ENCODE measurements at regions not wholly inside any gene's neighbourhood (a gene's known extent, or its start where the extent isn't known, plus 50 kb on each side); places are given as distances from the start of the nearest gene placed in this dataset.

DNA sequence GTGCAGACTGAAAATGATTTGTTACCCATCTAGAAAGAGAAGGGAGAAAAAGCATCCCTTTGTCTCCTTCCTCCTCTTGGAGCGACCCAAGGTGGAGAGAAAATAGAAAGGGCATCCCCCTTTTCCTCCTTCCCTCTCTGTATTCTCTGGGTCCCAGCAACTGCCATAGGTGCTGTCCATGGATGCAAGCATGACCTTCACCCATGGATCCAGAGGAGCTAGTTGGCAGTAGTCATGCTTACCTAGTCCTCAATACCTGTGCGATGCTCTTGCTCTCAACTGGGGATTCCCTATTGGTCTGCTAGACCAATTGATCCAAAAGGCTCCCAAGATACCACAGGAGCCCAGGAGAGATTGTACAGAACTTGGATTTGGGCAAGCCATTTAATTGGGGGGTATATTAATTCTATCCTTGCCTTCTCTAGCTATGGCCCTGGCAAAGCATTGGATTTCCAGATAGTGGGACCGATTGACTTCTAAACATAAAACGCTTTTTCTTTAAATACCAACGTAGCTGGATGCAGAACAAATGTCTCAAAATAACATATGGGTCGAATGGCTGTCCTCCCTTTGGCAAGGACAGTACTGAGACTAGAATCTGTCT is 547.8 kb upstream of the IGFBP3 start:
- Histone ChIP-seq H2AFZ (ENCODE audit: low read length) (no peak overlapping the region), H3K4me1 (ENCODE audit: insufficient read depth, low read length) (no peaks in the 10 kb centered on the region), H3K4me2 (ENCODE audit: insufficient read depth, low read length) (no peak overlapping the region), H3K79me2 (ENCODE audit: insufficient read depth, low read length) (no peaks in the 10 kb centered on the region), H4K20me1 (ENCODE audit: insufficient read depth, low read length) (no peaks in the 10 kb centered on the region), H3K27ac (ENCODE audit: low read depth, low read length) (no peak overlapping the region), H3K27me3 (ENCODE audit: insufficient read depth, low read length) (no peaks in the 10 kb centered on the region), H3K36me3 (ENCODE audit: insufficient read depth, low read length) (no peaks in the 10 kb centered on the region), H3K9me3 (ENCODE audit: low read depth, low read length) (peaks cover 32% of the 10 kb centered on the region), H3K4me3 (ENCODE audit: insufficient read depth, low read length) (no peak overlapping the region)
- DNase-seq (ENCODE audit: insufficient read length, low spot score, missing footprints): no peak
- TF ChIP-seq, protein P1, sequence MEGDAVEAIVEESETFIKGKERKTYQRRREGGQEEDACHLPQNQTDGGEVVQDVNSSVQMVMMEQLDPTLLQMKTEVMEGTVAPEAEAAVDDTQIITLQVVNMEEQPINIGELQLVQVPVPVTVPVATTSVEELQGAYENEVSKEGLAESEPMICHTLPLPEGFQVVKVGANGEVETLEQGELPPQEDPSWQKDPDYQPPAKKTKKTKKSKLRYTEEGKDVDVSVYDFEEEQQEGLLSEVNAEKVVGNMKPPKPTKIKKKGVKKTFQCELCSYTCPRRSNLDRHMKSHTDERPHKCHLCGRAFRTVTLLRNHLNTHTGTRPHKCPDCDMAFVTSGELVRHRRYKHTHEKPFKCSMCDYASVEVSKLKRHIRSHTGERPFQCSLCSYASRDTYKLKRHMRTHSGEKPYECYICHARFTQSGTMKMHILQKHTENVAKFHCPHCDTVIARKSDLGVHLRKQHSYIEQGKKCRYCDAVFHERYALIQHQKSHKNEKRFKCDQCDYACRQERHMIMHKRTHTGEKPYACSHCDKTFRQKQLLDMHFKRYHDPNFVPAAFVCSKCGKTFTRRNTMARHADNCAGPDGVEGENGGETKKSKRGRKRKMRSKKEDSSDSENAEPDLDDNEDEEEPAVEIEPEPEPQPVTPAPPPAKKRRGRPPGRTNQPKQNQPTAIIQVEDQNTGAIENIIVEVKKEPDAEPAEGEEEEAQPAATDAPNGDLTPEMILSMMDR (IDR thresholded peaks at IDR 0.05; ENCODE audit: extremely low read depth, low read depth, low read length): no peak

DNA sequence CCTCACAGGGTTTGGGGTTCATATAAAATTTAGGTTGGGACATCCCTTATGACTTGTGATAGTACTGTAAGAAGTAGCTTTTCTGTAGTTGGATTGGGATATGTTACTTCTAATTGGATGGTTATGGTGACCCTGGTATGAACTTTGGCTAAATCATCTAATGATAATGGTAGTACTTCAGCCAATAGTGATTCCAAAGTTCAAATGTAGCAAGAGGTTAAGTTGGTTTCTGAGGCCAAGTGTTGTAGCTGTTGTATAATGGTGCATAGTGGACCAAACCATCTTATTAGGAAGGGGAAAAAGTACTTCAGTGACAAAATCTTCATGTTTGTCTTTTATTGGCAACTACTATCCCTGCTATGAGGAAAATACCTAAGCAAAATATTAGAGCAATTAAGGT is 542.1 kb upstream of the IGFBP3 start:
- Histone ChIP-seq H3K9me3 (ENCODE audit: low read depth, low read length) (peaks cover 15% of the 10 kb centered on the region), H3K36me3 (ENCODE audit: insufficient read depth, low read length) (no peaks in the 10 kb centered on the region), H3K27ac (ENCODE audit: low read depth, low read length) (no peak overlapping the region), H3K4me2 (ENCODE audit: insufficient read depth, low read length) (no peak overlapping the region), H3K4me3 (ENCODE audit: insufficient read depth, low read length) (no peak overlapping the region), H3K27me3 (ENCODE audit: insufficient read depth, low read length) (no peaks in the 10 kb centered on the region), H2AFZ (ENCODE audit: low read length) (no peak overlapping the region), H3K4me1 (ENCODE audit: insufficient read depth, low read length) (no peaks in the 10 kb centered on the region), H4K20me1 (ENCODE audit: insufficient read depth, low read length) (no peaks in the 10 kb centered on the region), H3K79me2 (ENCODE audit: insufficient read depth, low read length) (no peaks in the 10 kb centered on the region)
- TF ChIP-seq, protein P1 (IDR thresholded peaks at IDR 0.05; ENCODE audit: extremely low read depth, low read depth, low read length): no peak
- no peak for DNase-seq (ENCODE audit: insufficient read length, low spot score, missing footprints)

DNA sequence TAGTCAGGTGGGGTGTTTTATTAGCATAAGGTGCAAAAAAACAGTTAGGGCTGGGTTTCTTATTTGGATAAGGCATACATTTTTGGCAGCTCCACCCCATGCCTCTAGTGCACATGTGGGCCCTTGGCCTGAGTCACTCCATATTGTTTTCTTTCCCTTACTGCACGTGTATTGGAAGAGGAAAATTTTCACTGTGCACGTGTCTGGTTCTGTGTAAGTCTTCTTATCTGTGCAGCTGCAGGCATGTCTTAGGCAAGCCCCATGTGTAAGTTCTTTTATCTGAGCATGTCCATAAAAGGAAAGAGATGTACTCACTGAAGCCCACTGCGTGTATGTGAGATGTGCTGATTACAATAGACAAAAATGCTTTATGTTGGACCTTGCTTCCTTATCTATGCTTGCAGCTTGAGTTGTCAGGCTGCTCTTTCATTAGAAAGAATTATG is 540.3 kb upstream of the IGFBP3 start:
- H3K36me3 ChIP-seq (ENCODE audit: insufficient read depth, low read length): no peaks in the 10 kb centered on the region
- H3K27me3 ChIP-seq (ENCODE audit: insufficient read depth, low read length): no peaks in the 10 kb centered on the region
- DNase-seq (ENCODE audit: insufficient read length, low spot score, missing footprints): no peak
- TF ChIP-seq, protein P1 (IDR thresholded peaks at IDR 0.05; ENCODE audit: extremely low read depth, low read depth, low read length): no peak
- no peak overlapping the region for H3K4me3 ChIP-seq (ENCODE audit: insufficient read depth, low read length)
- H3K9me3 ChIP-seq (ENCODE audit: low read depth, low read length): peaks cover 2% of the 10 kb centered on the region
- no peak overlapping the region for H2AFZ ChIP-seq (ENCODE audit: low read length)
- no peak overlapping the region for H3K4me2 ChIP-seq (ENCODE audit: insufficient read depth, low read length)
- no peak overlapping the region for H3K27ac ChIP-seq (ENCODE audit: low read depth, low read length)
- no peaks in the 10 kb centered on the region for H3K79me2 ChIP-seq (ENCODE audit: insufficient read depth, low read length)
- H4K20me1 ChIP-seq (ENCODE audit: insufficient read depth, low read length): no peaks in the 10 kb centered on the region
- peaks cover 4% of the 10 kb centered on the region for H3K4me1 ChIP-seq (ENCODE audit: insufficient read depth, low read length)

DNA sequence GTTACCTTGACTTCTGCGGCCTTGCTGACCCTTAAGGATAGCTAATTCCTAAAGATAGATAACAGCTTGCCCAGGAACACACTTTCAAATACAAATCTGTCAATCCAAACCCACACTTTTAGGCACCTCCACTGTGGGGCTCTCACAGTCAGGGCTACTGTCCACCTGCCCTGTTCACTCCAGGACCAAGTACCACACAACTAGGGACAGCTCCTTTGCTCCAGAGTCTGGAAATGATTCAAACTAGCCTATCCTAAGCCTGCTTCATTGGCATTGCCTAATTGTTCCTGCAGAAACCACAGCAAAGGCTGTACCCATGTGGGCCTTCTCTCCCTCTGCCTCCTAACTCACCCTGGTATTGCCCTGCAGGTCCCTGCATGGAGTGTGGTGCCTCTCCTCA is 538.9 kb upstream of the IGFBP3 start:
- TF ChIP-seq, protein P1 (IDR thresholded peaks at IDR 0.05; ENCODE audit: extremely low read depth, low read depth, low read length): no peak
- H3K27ac ChIP-seq (ENCODE audit: low read depth, low read length): no peak overlapping the region
- H3K79me2 ChIP-seq (ENCODE audit: insufficient read depth, low read length): no peaks in the 10 kb centered on the region
- H3K4me1 ChIP-seq (ENCODE audit: insufficient read depth, low read length): peaks cover 13% of the 10 kb centered on the region
- no peak overlapping the region for H2AFZ ChIP-seq (ENCODE audit: low read length)
- no peaks in the 10 kb centered on the region for H3K36me3 ChIP-seq (ENCODE audit: insufficient read depth, low read length)
- DNase-seq (ENCODE audit: insufficient read length, low spot score, missing footprints): no peak
- H3K9me3 ChIP-seq (ENCODE audit: low read depth, low read length): peaks cover 2% of the 10 kb centered on the region
- no peak overlapping the region for H3K4me2 ChIP-seq (ENCODE audit: insufficient read depth, low read length)
- H3K27me3 ChIP-seq (ENCODE audit: insufficient read depth, low read length): no peaks in the 10 kb centered on the region
- H3K4me3 ChIP-seq (ENCODE audit: insufficient read depth, low read length): no peak overlapping the region
- H4K20me1 ChIP-seq (ENCODE audit: insufficient read depth, low read length): no peaks in the 10 kb centered on the region

All from osteoblast (primary cell).